GM19372 (cell line): ENCODE measurements at regions not wholly inside any gene's neighbourhood (a gene's known extent, or its start where the extent isn't known, plus 50 kb on each side); places are given as distances from the start of the nearest gene placed in this dataset.
"Not testable (repeated sequence)": the region's sequence is repeated elsewhere in the genome, so short reads cannot be mapped to it uniquely, and the experiment has no call there.

ENCODE experiments used
- ATAC-seq: cut with Tn5 transposase; IDR thresholded peaks from one replicate; pipeline ENCODE4 v1.9.1; 2021; ENCODE audit warnings: mild to moderate bottlenecking, low read depth, moderate library complexity; ENCODE audit not compliant: unreplicated experiment

GRCh38 chr7:47191316-47191715, 390.6 kb downstream of the TNS3 start:
- no peak for ATAC-seq

DNA sequence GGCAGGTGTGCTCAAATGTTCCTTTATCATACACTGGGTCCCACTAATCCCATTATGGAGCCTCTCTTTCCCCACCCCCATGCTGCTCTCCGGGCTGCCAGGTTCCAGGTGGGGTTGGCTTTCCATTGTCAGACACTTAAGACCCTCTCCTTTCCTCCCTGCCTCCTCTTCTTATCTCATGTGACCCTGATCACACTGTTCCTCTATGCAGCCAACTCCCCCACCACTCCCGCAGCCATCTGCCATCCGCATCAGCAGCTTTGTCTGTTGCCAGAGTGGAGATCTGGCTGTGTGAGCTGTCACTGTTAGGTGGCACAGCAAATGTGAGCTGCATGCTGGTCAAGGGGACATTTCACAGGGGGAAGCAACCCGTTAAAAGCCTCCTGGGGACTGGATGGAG, 391.4 kb downstream of the TNS3 start:
- ATAC-seq: no peak

DNA sequence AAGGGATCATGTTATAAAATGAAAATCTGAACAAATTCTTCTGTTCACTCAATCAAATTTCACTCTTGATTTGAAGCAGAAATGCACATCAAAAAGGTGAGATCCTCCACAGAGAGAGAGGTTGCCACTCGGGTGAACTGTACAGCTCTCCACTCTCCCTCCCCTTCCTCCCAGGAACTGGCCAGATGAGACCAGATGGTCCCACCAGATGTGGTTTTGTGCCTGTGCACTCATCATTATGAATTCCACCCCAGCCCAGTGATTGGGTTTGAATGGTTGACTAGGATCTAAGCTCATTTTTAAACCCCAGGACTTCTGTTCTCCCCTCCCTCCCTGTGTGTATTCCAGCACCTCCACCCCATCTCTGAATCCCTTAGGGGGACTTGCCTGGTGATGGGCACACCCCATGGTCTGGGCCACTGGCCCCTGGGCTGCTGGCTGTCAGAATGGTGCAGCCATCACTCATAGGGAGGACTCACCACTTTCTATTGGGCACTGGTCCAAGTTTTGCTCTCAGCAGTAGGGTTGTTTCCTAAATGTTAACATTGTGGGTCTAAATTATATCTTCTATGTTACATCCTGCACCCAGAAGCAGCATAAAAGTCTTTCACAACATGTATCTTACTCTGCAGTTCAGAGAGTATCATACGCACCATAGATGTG, 393.1 kb downstream of the TNS3 start:
- no peak for ATAC-seq

- ATAC-seq: no peak
These were observed 393.8 kb downstream of the TNS3 start for GRCh38 chr7:47188136-47188535.

- ATAC-seq: peak; percentile 77
These were observed 395.6 kb downstream of the TNS3 start for GRCh38 chr7:47186316-47186715.

GRCh38 chr7:47185839-47186238, 396.1 kb downstream of the TNS3 start:
- ATAC-seq: no peak

DNA sequence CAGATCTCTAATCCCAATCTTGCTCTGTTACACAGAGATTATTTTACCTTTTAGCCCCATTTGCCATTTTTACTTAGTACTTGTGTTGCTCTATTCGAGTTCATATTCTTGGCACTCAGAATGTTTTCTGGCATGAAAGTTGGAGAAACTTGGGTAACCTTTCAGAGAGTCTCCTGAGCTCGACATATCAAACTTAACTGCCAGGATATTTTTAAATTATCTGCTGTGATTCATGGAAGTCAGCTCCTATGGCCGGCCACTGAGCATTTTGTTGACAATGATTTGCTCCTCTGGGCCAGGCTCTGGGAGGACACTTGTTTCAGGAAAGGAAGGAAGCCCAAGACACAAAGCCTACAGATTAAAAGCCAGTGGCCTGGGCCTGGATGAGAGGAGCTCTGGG, 396.7 kb downstream of the TNS3 start:
- no peak for ATAC-seq

GRCh38 chr7:47183862-47184590, 397.9 kb downstream of the TNS3 start:
- no peak for ATAC-seq

DNA sequence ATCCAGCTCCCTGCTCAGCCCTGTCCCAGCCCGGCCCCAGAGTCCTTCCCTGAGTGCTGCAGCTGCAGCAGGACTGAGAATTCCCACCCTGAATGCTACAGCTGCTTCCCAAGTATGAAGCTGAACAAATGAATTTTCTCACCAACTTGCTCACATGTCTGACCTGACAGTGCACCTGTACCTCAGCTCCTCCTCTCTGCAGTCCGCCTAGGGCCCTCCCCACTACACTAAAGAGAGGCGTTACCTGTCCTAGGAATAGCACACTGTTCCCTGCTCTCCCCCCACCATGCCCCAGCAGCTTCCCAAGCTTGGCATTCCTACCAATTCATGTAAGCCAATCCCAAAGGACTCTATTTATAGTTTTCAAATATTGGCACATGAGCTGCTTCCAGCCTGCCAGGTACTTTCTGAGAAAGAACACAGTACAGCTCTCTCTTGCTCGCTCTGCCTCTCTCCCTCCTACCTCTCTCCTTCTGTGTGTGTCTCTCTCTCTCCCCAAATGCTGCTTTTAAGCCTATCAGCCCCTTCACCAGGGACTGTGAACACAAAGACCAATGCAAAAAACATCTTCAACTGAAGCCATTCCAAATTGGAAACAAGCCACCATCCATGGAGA, 400.1 kb downstream of the TNS3 start:
- no peak for ATAC-seq

GRCh38 chr7:47180516-47180826, 401.4 kb downstream of the TNS3 start:
- ATAC-seq: no peak

DNA sequence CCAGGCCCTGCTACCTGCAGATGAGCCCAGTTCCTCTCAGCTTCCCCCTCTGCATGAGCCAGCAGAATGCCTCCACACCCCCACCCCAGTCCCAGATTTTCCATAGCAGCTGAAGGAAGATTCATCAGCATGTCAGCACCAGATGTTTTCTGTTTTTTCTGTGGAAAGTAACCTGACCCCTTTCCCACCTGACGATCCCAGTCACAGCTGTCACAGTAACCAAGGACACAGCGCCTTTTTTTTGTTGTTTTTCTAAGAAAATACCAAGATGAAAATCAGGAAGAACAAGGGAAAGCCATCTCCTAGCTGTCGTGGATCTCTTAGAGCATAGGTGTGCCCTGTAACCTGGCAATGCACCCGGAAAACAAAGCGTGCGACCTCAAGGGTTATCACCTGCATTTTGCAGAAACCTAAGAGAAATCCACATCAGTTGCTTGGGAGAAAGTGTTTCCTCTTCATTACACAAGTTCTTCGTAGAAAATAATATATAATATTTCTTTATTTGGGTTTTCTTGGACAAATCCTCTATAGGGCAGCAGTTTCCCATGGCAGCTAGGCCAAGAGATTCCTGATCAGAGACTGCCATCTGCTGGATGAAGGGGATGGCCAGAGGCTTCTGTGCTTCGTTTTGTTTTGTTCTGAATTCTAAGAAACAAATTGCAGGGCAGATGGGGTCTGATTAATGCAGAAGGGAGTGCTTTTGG, 401.9 kb downstream of the TNS3 start:
- ATAC-seq: peak; percentile 61

DNA sequence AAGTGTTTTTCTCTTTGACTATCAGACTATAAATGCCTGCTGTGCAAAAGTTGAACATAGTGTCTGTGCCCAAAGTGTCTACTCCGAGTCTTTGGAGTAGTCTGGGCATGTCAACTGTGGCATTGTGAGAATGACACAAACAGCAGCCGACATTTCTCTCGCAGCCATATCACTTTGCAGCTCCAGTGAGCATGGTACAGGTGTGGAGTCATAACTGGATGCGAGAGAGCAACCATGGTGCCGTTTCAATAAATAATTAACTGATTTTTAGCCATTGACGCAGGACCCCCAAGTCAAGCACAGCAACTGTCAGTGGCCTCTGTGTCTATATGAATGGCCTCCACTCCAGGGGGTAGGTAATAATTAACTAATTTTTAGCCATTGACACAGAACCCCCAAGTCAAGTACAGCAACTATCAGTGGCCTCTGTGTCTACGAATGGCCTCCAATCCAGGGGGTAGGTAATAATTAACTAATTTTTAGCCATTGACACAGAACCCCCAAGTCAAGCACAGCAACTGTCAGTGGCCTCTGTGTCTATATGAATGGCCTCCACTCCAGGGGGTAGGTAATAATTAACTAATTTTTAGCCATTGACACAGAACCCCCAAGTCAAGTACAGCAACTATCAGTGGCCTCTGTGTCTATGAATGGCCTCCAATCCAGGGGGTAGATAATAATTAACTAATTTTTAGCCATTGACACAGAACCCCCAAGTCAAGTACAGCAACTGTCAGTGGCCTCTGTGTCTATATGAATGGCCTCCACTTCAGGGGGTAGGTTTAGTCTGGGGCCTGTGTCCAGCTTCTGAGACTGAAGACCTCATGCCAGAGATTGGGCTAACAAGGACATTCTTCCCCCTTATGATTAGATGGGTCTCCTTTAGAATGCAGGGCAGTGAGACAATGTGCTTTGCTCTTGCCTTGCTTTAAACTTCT, 409.0 kb downstream of the TNS3 start:
- ATAC-seq: not testable (repeated sequence)

- ATAC-seq: no peak
These were observed 411.4 kb downstream of the TNS3 start for GRCh38 chr7:47170516-47170915.

- ATAC-seq: no peak
These were observed 427.1 kb downstream of the TNS3 start for GRCh38 chr7:47154791-47155190.

- no peak for ATAC-seq
These were observed 428.3 kb downstream of the TNS3 start for GRCh38 chr7:47153576-47153975.

- ATAC-seq: no peak
These were observed 428.9 kb downstream of the TNS3 start for GRCh38 chr7:47153058-47153457.

- ATAC-seq: no peak
These were observed 429.6 kb downstream of the TNS3 start for GRCh38 chr7:47152307-47152706.

DNA sequence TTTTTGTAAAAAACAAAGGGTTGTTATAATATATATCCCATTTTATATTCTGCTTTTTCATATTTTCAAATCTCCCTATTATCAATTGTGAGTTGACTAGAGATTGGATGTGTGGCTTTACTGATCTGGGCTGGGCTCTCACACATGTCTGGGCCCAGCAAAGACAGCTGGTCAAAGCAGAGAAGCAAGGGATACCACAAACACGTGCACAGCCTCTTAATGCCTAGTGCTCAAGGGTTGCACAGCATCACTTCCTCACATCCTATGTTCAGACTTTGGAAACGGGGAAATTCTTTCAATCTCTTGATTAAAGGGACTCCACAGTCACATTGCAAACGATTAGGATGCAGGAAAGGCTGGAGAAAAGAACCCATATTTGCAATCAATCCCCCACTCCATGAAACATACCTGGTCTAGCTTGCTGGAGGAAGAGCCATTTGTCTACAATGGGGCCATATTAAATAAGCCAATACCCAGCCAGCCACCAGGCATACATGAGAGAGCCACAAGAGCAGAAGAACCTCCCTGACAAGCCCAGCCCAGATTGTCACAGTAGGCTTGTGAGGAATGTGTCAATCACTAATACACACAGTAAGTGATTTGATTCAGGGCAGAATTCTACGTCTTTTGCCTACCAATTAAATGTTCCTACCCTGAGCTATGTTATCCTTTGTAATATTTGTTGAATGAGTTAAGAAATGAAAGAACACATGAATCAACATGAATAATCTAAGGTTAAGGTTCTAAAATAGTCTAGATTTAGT, 431.2 kb downstream of the TNS3 start:
- no peak for ATAC-seq

DNA sequence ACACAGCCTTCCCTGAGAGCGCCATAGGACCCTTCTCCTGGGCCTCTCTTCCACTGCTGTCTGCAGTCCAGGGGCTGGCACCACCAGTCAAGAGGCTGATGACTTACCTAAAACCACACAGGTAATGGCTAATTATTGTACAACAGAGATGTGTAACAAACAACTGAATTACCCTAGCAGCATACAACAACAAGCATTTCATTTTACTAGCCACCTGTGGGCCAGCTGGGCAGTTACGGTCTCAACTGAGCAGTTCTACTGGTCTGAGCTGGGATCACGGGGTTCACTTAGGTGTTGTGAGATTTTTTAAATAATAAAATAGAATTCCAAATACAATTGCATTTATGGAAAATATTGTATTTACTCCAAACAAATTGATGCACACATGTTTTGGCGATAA, 431.9 kb downstream of the TNS3 start:
- ATAC-seq: no peak
